ENCODE measurements at regions not wholly inside any gene's neighbourhood (a gene's known extent, or its start where the extent isn't known, plus 50 kb on each side); places are given as distances from the start of the nearest gene placed in this dataset.

GRCh38 chr20:22925613-22925983 lies 109.5 kb upstream of the SSTR4 start:
- H3K27me3 ChIP-seq (ENCODE audit: control insufficient read depth, insufficient read depth, low read length), result peaks cover 9% of the 10 kb centered on the region
- H3K36me3 ChIP-seq (ENCODE audit: control insufficient read depth, insufficient read depth, low read length), result no peaks in the 10 kb centered on the region
- no peak overlapping the region for H2BK5ac ChIP-seq (ENCODE audit: low read depth, low read length, poor library complexity, severe bottlenecking)
- no peak overlapping the region for H3K27ac ChIP-seq (ENCODE audit: insufficient read depth, low read length)
- intact Hi-C loops (cut with micrococcal nuclease) (no loop called here), dilution Hi-C loops (cut with HindIII; ENCODE audit: low sequenced_read_pairs, unreplicated experiment) (no loop called here), in situ Hi-C loops (cut with MboI; ENCODE audit: low sequenced_read_pairs) (no loop called here)
- CTCF ChIA-PET, result no interaction called here
- no peak overlapping the region for H3K18ac ChIP-seq (ENCODE audit: low read depth, low read length)
- no peak overlapping the region for H3K23ac ChIP-seq (ENCODE audit: low read depth, low read length)
- no peak overlapping the region for H4K5ac ChIP-seq (ENCODE audit: low read depth, low read length)
- no CpG with 5 or more reads among the region's 4 CpGs for WGBS, 2 experiments (ENCODE audit: extremely low coverage in 2 of 2, insufficient read length in 1 of 2)
- DNase-seq (no peak), ATAC-seq (ENCODE audit: low read depth) (no peak)
- H3K79me1 ChIP-seq (ENCODE audit: low read depth in 1 of 2, low read length in 2 of 2), result no peaks in the 10 kb centered on the region
- POLR2A ChIA-PET (ENCODE audit: unreplicated experiment), result no interaction called here
- no TSS peak for BruUV-seq (replicated peaks)
- H2AK9ac ChIP-seq (replicated peaks; ENCODE audit: low read depth, low read length, poor library complexity), result no peak overlapping the region
- no peaks in the 10 kb centered on the region for H3K9me3 ChIP-seq (ENCODE audit: control insufficient read depth, insufficient read depth, low read length)
- no peak for TF ChIP-seq CEBPB (IDR thresholded peaks at IDR 0.05; ENCODE audit: low read depth, low read length)
- TF ChIP-seq CTCF (conservative IDR thresholded peaks at IDR 0.05; ENCODE audit: low read depth, low read length), result no peak
- TF ChIP-seq CHD1 (IDR thresholded peaks at IDR 0.05; ENCODE audit: low read depth, low read length), result no peak
- no peak for TF ChIP-seq MXI1 (IDR thresholded peaks at IDR 0.05; ENCODE audit: borderline replicate concordance, low read depth, low read length)
- TF ChIP-seq POLR2A (IDR thresholded peaks at IDR 0.05; ENCODE audit: low read depth, low read length), result no peak
- TF ChIP-seq RAD21 (IDR thresholded peaks at IDR 0.05; ENCODE audit: low read length), result no peak
- TF ChIP-seq BHLHE40 (IDR thresholded peaks at IDR 0.05; ENCODE audit: low read depth, low read length), result no peak
- no peak for TF ChIP-seq RFX5 (IDR thresholded peaks at IDR 0.05; ENCODE audit: low read depth, low read length)
- TF ChIP-seq NFE2L2 (IDR thresholded peaks at IDR 0.05; ENCODE audit: low read depth, low read length), result no peak
- TF ChIP-seq MAFK (IDR thresholded peaks at IDR 0.05; ENCODE audit: low read depth, low read length), result no peak
- no peak for TF ChIP-seq RCOR1 (IDR thresholded peaks at IDR 0.05; ENCODE audit: insufficient replicate concordance, low read length)
- TF ChIP-seq, protein P1, sequence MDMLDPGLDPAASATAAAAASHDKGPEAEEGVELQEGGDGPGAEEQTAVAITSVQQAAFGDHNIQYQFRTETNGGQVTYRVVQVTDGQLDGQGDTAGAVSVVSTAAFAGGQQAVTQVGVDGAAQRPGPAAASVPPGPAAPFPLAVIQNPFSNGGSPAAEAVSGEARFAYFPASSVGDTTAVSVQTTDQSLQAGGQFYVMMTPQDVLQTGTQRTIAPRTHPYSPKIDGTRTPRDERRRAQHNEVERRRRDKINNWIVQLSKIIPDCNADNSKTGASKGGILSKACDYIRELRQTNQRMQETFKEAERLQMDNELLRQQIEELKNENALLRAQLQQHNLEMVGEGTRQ (IDR thresholded peaks at IDR 0.05; ENCODE audit: low read depth, low read length), result no peak
- TF ChIP-seq SMC3 (IDR thresholded peaks at IDR 0.05; ENCODE audit: low read depth, low read length), result no peak
- TF ChIP-seq MAZ (IDR thresholded peaks at IDR 0.05; ENCODE audit: borderline replicate concordance, low read depth, low read length), result no peak
- no peak for TF ChIP-seq FOS (IDR thresholded peaks at IDR 0.05; ENCODE audit: low read depth, low read length)
- no peak for TF ChIP-seq ELK1 (IDR thresholded peaks at IDR 0.05; ENCODE audit: borderline replicate concordance, low read depth, low read length)
- H4K20me1 ChIP-seq (ENCODE audit: insufficient read depth, low read length), result no peaks in the 10 kb centered on the region
- no peak overlapping the region for H2AFZ ChIP-seq (replicated peaks; ENCODE audit: low read length, poor library complexity)
- H2BK20ac ChIP-seq (ENCODE audit: low read depth, low read length), result no peak overlapping the region
- no peak overlapping the region for H3K9ac ChIP-seq (ENCODE audit: low read depth, low read length)
- H2BK15ac ChIP-seq (ENCODE audit: low read depth, low read length), result no peak overlapping the region
- H3K14ac ChIP-seq (replicated peaks; ENCODE audit: low read depth, low read length), result no peak overlapping the region
- no peaks in the 10 kb centered on the region for H3K9me1 ChIP-seq (ENCODE audit: insufficient read depth, low read length)
- no peak overlapping the region for H2BK120ac ChIP-seq (ENCODE audit: low read depth, low read length)
- H3K4me3 ChIP-seq (ENCODE audit: insufficient read depth, low read depth, low read length), result no peak overlapping the region
- no peak overlapping the region for H4K8ac ChIP-seq (ENCODE audit: low read depth in 2 of 2, low read length in 2 of 2)
- no peak overlapping the region for H2AK5ac ChIP-seq (ENCODE audit: low read depth, low read length)
- no peak overlapping the region for H3K4me2 ChIP-seq (ENCODE audit: low read depth, low read length)
- no peak overlapping the region for H3K56ac ChIP-seq (ENCODE audit: extremely low read depth, insufficient read depth, low read length)
- no peak overlapping the region for H4K91ac ChIP-seq (ENCODE audit: insufficient read depth, low read depth, low read length)
- no peak overlapping the region for H3K4ac ChIP-seq (ENCODE audit: low read depth, low read length)
- H3K4me1 ChIP-seq (ENCODE audit: control insufficient read depth, insufficient read depth, low read length), result 0 out of 2 replicates have a peak, but pooled peaks cover 2% of the 10 kb centered on the region
